ENCODE measurements at regions not wholly inside any gene's neighbourhood (a gene's known extent, or its start where the extent isn't known, plus 50 kb on each side); places are given as distances from the start of the nearest gene placed in this dataset.

DNA sequence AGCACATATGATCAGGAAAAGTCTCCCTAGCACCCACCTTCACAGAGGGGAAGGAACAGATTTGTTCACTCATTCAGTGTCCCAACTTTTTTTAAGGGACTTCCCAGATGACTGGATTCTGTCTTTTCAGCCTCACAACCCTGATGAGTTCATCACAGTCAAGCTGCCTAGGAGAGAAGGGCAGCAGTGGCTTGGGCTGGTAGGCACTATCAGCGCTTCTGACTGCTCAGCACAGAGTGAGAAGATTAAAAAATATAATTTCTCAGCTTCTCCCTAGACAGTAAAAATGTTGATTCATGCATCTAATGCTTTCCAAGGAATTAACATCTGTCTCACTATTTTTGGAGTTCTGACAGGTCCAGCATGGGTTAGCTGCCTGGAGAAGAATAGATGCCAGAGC lies 328.2 kb downstream of the DTHD1 start:
- TF ChIP-seq, protein P1, sequence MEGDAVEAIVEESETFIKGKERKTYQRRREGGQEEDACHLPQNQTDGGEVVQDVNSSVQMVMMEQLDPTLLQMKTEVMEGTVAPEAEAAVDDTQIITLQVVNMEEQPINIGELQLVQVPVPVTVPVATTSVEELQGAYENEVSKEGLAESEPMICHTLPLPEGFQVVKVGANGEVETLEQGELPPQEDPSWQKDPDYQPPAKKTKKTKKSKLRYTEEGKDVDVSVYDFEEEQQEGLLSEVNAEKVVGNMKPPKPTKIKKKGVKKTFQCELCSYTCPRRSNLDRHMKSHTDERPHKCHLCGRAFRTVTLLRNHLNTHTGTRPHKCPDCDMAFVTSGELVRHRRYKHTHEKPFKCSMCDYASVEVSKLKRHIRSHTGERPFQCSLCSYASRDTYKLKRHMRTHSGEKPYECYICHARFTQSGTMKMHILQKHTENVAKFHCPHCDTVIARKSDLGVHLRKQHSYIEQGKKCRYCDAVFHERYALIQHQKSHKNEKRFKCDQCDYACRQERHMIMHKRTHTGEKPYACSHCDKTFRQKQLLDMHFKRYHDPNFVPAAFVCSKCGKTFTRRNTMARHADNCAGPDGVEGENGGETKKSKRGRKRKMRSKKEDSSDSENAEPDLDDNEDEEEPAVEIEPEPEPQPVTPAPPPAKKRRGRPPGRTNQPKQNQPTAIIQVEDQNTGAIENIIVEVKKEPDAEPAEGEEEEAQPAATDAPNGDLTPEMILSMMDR (IDR thresholded peaks at IDR 0.05): no peak
- no peak for TF ChIP-seq EP300 (IDR thresholded peaks at IDR 0.05)
